Liver (tissue), 8 donors: ENCODE measurements at regions not wholly inside any gene's neighbourhood (a gene's known extent, or its start where the extent isn't known, plus 50 kb on each side); places are given as distances from the start of the nearest gene placed in this dataset.

ENCODE experiments used
- DNase-seq: peaks from one replicate; pipeline ENCODE4 v3.0.0-alpha.2; 2017; ENCODE audit warnings: low spot score
- H3K27ac ChIP-seq, 2 donors: one replicate each; pipeline ENCODE4 v1.7.0; 2013; ENCODE audit warnings: inconsistent platforms in 2 of 2, low read length in 2 of 2, control low read depth in 1 of 2, low read depth in 1 of 2, mild to moderate bottlenecking in 1 of 2
- H3K27me3 ChIP-seq, 4 donors: one replicate each; pipeline versions ENCODE4 v1.6.1 to v1.7.0; 2013; ENCODE audit warnings: low read length in 3 of 4, inconsistent platforms in 1 of 4, mild to moderate bottlenecking in 1 of 4, moderate library complexity in 1 of 4; ENCODE audit not compliant: control insufficient read depth in 4 of 4, insufficient read depth in 4 of 4
- H3K36me3 ChIP-seq, 4 donors: one replicate each; pipeline versions ENCODE4 v1.6.1 to v1.7.0; 2013; ENCODE audit warnings: low read length in 3 of 4, mild to moderate bottlenecking in 3 of 4, low read depth in 1 of 4, moderate library complexity in 1 of 4; ENCODE audit not compliant: control insufficient read depth in 4 of 4, insufficient read depth in 3 of 4
- H3K4me1 ChIP-seq, 4 donors: one replicate each; pipeline versions ENCODE4 v1.6.1 to v1.7.0; 2013; ENCODE audit warnings: low read length in 3 of 4, mild to moderate bottlenecking in 3 of 4, moderate library complexity in 1 of 4; ENCODE audit not compliant: control insufficient read depth in 4 of 4, insufficient read depth in 4 of 4
- H3K4me3 ChIP-seq, 3 donors: one replicate each; pipeline versions ENCODE4 v1.6.1 to v1.7.0; 2013; ENCODE audit warnings: low read length in 3 of 3, control low read depth in 1 of 3, low read depth in 1 of 3, mild to moderate bottlenecking in 1 of 3
- H3K9ac ChIP-seq, 2 donors: one replicate each; pipeline ENCODE4 v1.7.0; 2013; ENCODE audit warnings: low read length in 2 of 2, mild to moderate bottlenecking in 2 of 2, moderate library complexity in 2 of 2, control low read depth in 1 of 2, low read depth in 1 of 2
- H3K9me3 ChIP-seq, 4 donors: one replicate each; pipeline versions ENCODE4 v1.6.1 to v1.7.0; 2013; ENCODE audit warnings: low read length in 3 of 4; ENCODE audit not compliant: control insufficient read depth in 4 of 4
- FOXA1 ChIP-seq: IDR thresholded peaks from 2 replicates; pipeline ENCODE4 v1.6.1; 2016; ENCODE audit warnings: antibody characterized with exemption
- FOXA2 ChIP-seq: IDR thresholded peaks from 2 replicates; pipeline ENCODE4 v1.6.1; 2016; ENCODE audit warnings: antibody characterized with exemption
- GABPA ChIP-seq, 2 donors: IDR thresholded peaks in 1 of 2; conservative IDR thresholded peaks in 1 of 2; 2 replicates each; pipeline ENCODE4 v1.6.1; 2016; ENCODE audit warnings: antibody characterized with exemption in 2 of 2, mild to moderate bottlenecking in 1 of 2, moderate library complexity in 1 of 2
- HNF4A ChIP-seq, 2 donors: conservative IDR thresholded peaks; 2 replicates each; pipeline ENCODE4 v1.6.1; 2016; ENCODE audit warnings: antibody characterized with exemption in 2 of 2, mild to moderate bottlenecking in 2 of 2
- HNF4G ChIP-seq: IDR thresholded peaks from 2 replicates; pipeline ENCODE4 v1.6.1; 2016; ENCODE audit warnings: antibody characterized with exemption
- JUND ChIP-seq, 2 donors: IDR thresholded peaks; 2 replicates each; pipeline ENCODE4 v1.6.1; 2016; ENCODE audit warnings: antibody characterized with exemption in 2 of 2
- NR2F2 ChIP-seq: IDR thresholded peaks from 2 replicates; pipeline ENCODE4 v1.6.1; 2016; ENCODE audit warnings: antibody characterized with exemption
- RAD21 ChIP-seq, 2 donors: IDR thresholded peaks; 2 replicates each; pipeline ENCODE4 v1.6.1; 2016; ENCODE audit warnings: antibody characterized with exemption in 2 of 2, mild to moderate bottlenecking in 2 of 2
- RXRA ChIP-seq, 2 donors: IDR thresholded peaks; 2 replicates each; pipeline ENCODE4 v1.6.1; 2017 to 2018; ENCODE audit warnings: antibody characterized with exemption in 2 of 2, mild to moderate bottlenecking in 1 of 2
- TAF1 ChIP-seq: conservative IDR thresholded peaks from 2 replicates; pipeline ENCODE4 v1.6.1; 2016; ENCODE audit warnings: antibody characterized with exemption, mild to moderate bottlenecking
- YY1 ChIP-seq: IDR thresholded peaks from 2 replicates; pipeline ENCODE4 v1.6.1; 2016; ENCODE audit warnings: antibody characterized with exemption, mild to moderate bottlenecking
- WGBS: extraction: QIAGEN DNeasy Blood & Tissue Kit; methylation state at CpG from one replicate; pipeline ENCODE4 v1.1.7; 2013; 5-methylcytosine and 5-hydroxymethylcytosine counted together
- TF ChIP-seq, protein P1 (sequence below): IDR thresholded peaks from 2 replicates; pipeline ENCODE4 v1.6.1; 2016; ENCODE audit warnings: antibody characterized with exemption
- TF ChIP-seq, protein P2 (sequence below): fragments of 150-350 bp; IDR thresholded peaks from 2 replicates; pipeline ENCODE4 v1.5.1; 2017; ENCODE audit warnings: improper control_type of control experiment, low read depth, low read length; ENCODE audit not compliant: missing input control
- TF ChIP-seq, protein P3 (sequence below): IDR thresholded peaks from 2 replicates; pipeline ENCODE4 v1.6.1; 2016; ENCODE audit warnings: antibody characterized with exemption, mild to moderate bottlenecking
- TF ChIP-seq, protein P4 (sequence below): IDR thresholded peaks from 2 replicates; pipeline ENCODE4 v1.6.1; 2016; ENCODE audit warnings: antibody characterized with exemption
- donor health status: healthy.
- donor health status: healthy.
- donor health status: healthy.
- donor health status: healthy.
- donor health status: healthy.

DNA sequence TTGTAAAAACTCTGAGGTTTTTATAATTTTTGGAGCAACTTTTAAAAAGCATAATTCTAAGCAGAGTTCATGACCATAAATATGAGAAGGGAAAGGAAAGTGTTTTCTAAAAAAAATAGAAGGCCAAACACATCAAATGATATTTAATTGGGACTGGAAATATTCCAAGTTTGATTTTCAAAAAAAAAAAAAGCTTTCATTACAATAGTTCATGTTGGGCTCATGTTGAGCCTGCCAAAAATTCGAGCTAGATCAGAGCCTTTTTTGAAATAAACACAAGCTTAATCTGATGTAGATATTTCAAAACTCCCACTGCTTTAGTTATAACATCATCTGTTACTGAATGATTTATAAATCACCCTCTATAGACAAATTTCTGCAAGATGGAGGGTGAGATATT, 163.4 kb upstream of the DEFB112 start:
- no peaks in the 10 kb centered on the region for H3K4me1 ChIP-seq
- H3K27ac ChIP-seq, result no peak overlapping the region
- DNase-seq, result no peak
- no peaks in the 10 kb centered on the region for H3K9me3 ChIP-seq
- H3K36me3 ChIP-seq, result no peaks in the 10 kb centered on the region
- no peaks in the 10 kb centered on the region for H3K27me3 ChIP-seq
- H3K4me3 ChIP-seq, result no peak overlapping the region
- H3K9ac ChIP-seq, result no peak overlapping the region
- no peak for TF ChIP-seq RAD21 (IDR thresholded peaks at IDR 0.05)
- TF ChIP-seq YY1, result no peak
- TF ChIP-seq, protein P1, sequence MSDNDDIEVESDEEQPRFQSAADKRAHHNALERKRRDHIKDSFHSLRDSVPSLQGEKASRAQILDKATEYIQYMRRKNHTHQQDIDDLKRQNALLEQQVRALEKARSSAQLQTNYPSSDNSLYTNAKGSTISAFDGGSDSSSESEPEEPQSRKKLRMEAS, result no peak
- WGBS, result 32% methylated on average over 1 of the region's 1 CpG

DNA sequence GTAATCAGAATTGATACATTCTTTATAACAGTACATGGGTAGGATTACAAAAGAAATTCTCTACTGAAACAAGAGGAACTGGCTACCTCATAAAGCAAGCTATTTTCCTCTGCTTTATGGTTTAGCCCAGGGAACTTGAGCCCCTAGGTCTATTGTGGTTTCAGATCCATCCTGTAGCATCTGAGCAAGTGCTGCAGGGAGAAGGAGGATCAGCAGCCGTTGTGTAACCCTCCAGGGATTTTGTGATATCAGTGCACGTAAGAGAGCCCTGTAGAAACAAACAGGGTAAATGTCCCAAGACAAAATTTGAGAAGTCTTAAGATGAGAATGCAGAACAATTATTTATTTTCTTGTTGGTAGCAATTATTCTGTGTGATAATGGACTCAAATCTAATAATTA, 165.2 kb upstream of the DEFB112 start:
- Histone ChIP-seq H3K4me3 (no peak overlapping the region), H3K4me1 (no peaks in the 10 kb centered on the region), H3K9ac (no peak overlapping the region), H3K9me3 (no peaks in the 10 kb centered on the region), H3K27me3 (no peaks in the 10 kb centered on the region), H3K36me3 (no peaks in the 10 kb centered on the region), H3K27ac (no peak overlapping the region)
- TF ChIP-seq FOXA1 (no peak), HNF4A (conservative IDR thresholded peaks at IDR 0.05) (no peak), NR2F2 (no peak), RAD21 (IDR thresholded peaks at IDR 0.05) (no peak)
- TF ChIP-seq, protein P2, sequence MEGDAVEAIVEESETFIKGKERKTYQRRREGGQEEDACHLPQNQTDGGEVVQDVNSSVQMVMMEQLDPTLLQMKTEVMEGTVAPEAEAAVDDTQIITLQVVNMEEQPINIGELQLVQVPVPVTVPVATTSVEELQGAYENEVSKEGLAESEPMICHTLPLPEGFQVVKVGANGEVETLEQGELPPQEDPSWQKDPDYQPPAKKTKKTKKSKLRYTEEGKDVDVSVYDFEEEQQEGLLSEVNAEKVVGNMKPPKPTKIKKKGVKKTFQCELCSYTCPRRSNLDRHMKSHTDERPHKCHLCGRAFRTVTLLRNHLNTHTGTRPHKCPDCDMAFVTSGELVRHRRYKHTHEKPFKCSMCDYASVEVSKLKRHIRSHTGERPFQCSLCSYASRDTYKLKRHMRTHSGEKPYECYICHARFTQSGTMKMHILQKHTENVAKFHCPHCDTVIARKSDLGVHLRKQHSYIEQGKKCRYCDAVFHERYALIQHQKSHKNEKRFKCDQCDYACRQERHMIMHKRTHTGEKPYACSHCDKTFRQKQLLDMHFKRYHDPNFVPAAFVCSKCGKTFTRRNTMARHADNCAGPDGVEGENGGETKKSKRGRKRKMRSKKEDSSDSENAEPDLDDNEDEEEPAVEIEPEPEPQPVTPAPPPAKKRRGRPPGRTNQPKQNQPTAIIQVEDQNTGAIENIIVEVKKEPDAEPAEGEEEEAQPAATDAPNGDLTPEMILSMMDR, result no peak
- DNase-seq, result no peak
- 58% methylated on average over 2 of the region's 2 CpGs for WGBS

DNA sequence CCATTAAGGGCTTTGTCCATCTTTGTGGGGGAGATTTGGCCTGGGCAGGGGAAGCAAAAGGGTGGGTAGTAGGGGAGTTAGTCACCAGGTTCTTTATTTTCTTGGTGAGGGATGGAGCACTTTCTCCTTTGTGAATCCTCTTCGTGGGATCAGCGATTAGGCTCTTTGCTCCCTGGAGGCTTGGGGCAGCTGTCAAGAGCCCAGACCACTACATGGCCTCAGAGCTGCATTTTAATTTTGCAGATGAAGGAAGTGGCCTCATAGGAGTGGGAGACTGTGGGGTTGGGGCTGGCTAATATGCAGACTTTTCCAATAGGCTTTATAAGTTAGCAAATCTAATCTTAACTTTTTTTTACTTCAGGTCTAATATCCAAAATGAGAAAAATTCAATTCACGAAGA, 168.1 kb upstream of the DEFB112 start:
- Histone ChIP-seq H3K27ac (no peak overlapping the region), H3K9me3 (no peaks in the 10 kb centered on the region), H3K4me3 (no peak overlapping the region), H3K4me1 (no peaks in the 10 kb centered on the region), H3K36me3 (no peaks in the 10 kb centered on the region), H3K27me3 (no peaks in the 10 kb centered on the region), H3K9ac (no peak overlapping the region)
- no peak for DNase-seq
- 64% methylated on average over 3 of the region's 3 CpGs for WGBS
- TF ChIP-seq, protein P2, result no peak
- no peak for TF ChIP-seq RAD21 (IDR thresholded peaks at IDR 0.05)
- TF ChIP-seq, protein P3, sequence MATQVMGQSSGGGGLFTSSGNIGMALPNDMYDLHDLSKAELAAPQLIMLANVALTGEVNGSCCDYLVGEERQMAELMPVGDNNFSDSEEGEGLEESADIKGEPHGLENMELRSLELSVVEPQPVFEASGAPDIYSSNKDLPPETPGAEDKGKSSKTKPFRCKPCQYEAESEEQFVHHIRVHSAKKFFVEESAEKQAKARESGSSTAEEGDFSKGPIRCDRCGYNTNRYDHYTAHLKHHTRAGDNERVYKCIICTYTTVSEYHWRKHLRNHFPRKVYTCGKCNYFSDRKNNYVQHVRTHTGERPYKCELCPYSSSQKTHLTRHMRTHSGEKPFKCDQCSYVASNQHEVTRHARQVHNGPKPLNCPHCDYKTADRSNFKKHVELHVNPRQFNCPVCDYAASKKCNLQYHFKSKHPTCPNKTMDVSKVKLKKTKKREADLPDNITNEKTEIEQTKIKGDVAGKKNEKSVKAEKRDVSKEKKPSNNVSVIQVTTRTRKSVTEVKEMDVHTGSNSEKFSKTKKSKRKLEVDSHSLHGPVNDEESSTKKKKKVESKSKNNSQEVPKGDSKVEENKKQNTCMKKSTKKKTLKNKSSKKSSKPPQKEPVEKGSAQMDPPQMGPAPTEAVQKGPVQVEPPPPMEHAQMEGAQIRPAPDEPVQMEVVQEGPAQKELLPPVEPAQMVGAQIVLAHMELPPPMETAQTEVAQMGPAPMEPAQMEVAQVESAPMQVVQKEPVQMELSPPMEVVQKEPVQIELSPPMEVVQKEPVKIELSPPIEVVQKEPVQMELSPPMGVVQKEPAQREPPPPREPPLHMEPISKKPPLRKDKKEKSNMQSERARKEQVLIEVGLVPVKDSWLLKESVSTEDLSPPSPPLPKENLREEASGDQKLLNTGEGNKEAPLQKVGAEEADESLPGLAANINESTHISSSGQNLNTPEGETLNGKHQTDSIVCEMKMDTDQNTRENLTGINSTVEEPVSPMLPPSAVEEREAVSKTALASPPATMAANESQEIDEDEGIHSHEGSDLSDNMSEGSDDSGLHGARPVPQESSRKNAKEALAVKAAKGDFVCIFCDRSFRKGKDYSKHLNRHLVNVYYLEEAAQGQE, result no peak
- no peak for TF ChIP-seq FOXA1
- TF ChIP-seq HNF4G, result no peak
- no peak for TF ChIP-seq NR2F2
- TF ChIP-seq GABPA (IDR thresholded peaks at IDR 0.05 in 1 of 2, conservative IDR thresholded peaks at IDR 0.05 in 1 of 2), result no peak
- TF ChIP-seq FOXA2, result no peak
- TF ChIP-seq, protein P4, sequence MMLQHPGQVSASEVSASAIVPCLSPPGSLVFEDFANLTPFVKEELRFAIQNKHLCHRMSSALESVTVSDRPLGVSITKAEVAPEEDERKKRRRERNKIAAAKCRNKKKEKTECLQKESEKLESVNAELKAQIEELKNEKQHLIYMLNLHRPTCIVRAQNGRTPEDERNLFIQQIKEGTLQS, result no peak
- TF ChIP-seq JUND (IDR thresholded peaks at IDR 0.05), result no peak
- no peak for TF ChIP-seq YY1
- TF ChIP-seq, protein P1, result no peak
- no peak for TF ChIP-seq TAF1
- TF ChIP-seq RXRA (IDR thresholded peaks at IDR 0.05), result no peak
